Lower leg skin (tissue), 3 donors: ENCODE measurements at regions not wholly inside any gene's neighbourhood (a gene's known extent, or its start where the extent isn't known, plus 50 kb on each side); places are given as distances from the start of the nearest gene placed in this dataset.

Experiments used
- CTCF ChIP-seq, 3 donors: fragments of 450-650 bp; IDR thresholded peaks; one replicate each; pipeline ENCODE4 v1.5.1; 2016; ENCODE audit warnings: antibody characterized with exemption in 3 of 3, mild to moderate bottlenecking in 3 of 3, moderate library complexity in 2 of 3
- POLR2A ChIP-seq, 2 donors: fragments of 450-650 bp; IDR thresholded peaks; one replicate each; pipeline ENCODE4 v1.6.1; 2016 to 2017; ENCODE audit warnings: antibody characterized with exemption in 2 of 2, mild to moderate bottlenecking in 1 of 2, moderate library complexity in 1 of 2

GRCh38 chr1:50268049-50268448 is 155.2 kb downstream of the DMRTA2 start:
- no peak for TF ChIP-seq CTCF (IDR thresholded peaks at IDR 0.05)
- no peak for TF ChIP-seq POLR2A (IDR thresholded peaks at IDR 0.05)
